Adrenal gland (tissue), 9 donors: ENCODE measurements at regions not wholly inside any gene's neighbourhood (a gene's known extent, or its start where the extent isn't known, plus 50 kb on each side); places are given as distances from the start of the nearest gene placed in this dataset.
"Not testable (repeated sequence)": the region's sequence is repeated elsewhere in the genome, so short reads cannot be mapped to it uniquely, and the experiment has no call there.

ENCODE experiments used
- DNase-seq, 7 donors: peaks; one replicate each; pipeline ENCODE4 v3.0.0-alpha.2; 2019 to 2020
- H3K27ac ChIP-seq, 5 donors: fragments of 200-600 bp; sonication (generic) in 4 of 5; 1 replicate in 3 of 5; 2 replicates in 2 of 5; pipeline versions ENCODE4 v1.5.1 to v1.8.0; 2016 to 2020; ENCODE audit warnings: mild to moderate bottlenecking in 1 of 5
- H3K27me3 ChIP-seq: fragments of 200-600 bp; 2 replicates; pipeline ENCODE4 v1.8.0; 2021
- H3K36me3 ChIP-seq, 2 donors: fragments of 200-600 bp; replicated peaks in 1 of 2; 1 replicate in 1 of 2; 2 replicates in 1 of 2; pipeline versions ENCODE4 v1.5.1 to v1.8.0; 2018 to 2022
- H3K4me1 ChIP-seq, 2 donors: fragments of 200-600 bp; replicated peaks in 1 of 2; 1 replicate in 1 of 2; 2 replicates in 1 of 2; pipeline versions ENCODE4 v1.5.1 to v1.8.0; 2018 to 2021
- H3K4me3 ChIP-seq, 4 donors: fragments of 200-600 bp; sonication (generic) in 3 of 4; one replicate each; pipeline ENCODE4 v1.5.1; 2016 to 2018
- H3K9me3 ChIP-seq, 3 donors: fragments of 200-600 bp; sonication (generic) in 1 of 3; replicated peaks in 1 of 3; 1 replicate in 2 of 3; 2 replicates in 1 of 3; pipeline versions ENCODE4 v1.5.1 to v1.8.0; 2016 to 2021
- POLR2A ChIP-seq, 2 donors: fragments of 450-650 bp; IDR thresholded peaks; one replicate each; pipeline ENCODE4 v1.6.1; 2017; ENCODE audit warnings: antibody characterized with exemption in 2 of 2, mild to moderate bottlenecking in 2 of 2, moderate library complexity in 1 of 2
- WGBS, 4 donors: extraction: QIAGEN DNeasy Blood & Tissue Kit in 2 of 4; methylation state at CpG; one replicate each; pipeline versions ENCODE4 v1.1.5 to v1.1.7; 2013 to 2017; 5-methylcytosine and 5-hydroxymethylcytosine counted together
- intact Hi-C, 2 donors: fragments of 100-400 bp; cut with DNase I; formaldehyde crosslinking; loops; one replicate each; pipeline versions ENCODE4 v1.14.1 to v1.15.0; 2022 to 2023
- TF ChIP-seq, protein P1 (sequence below), 6 experiments: fragments of 450-650 bp in 4 of 6; fragments of 200-600 bp in 2 of 6; sonication (generic) in 1 of 6; IDR thresholded peaks; 1 replicate in 5 of 6; 2 replicates in 1 of 6; pipeline versions ENCODE4 v1.5.1 to v1.8.0; 2016 to 2021; ENCODE audit warnings: antibody characterized with exemption in 6 of 6, mild to moderate bottlenecking in 2 of 6, moderate library complexity in 1 of 6
- donor health status: healthy with polysubstance abuse.
- donor health status: Bipolar disorder and iron deficiency.
- donor health status: DM: yes; HTN: yes; CAD: no.
- donor health status: DM: no; HTN: no; CAD: no.
- donor health status: DM: no; HTN: no; CAD: no.

DNA sequence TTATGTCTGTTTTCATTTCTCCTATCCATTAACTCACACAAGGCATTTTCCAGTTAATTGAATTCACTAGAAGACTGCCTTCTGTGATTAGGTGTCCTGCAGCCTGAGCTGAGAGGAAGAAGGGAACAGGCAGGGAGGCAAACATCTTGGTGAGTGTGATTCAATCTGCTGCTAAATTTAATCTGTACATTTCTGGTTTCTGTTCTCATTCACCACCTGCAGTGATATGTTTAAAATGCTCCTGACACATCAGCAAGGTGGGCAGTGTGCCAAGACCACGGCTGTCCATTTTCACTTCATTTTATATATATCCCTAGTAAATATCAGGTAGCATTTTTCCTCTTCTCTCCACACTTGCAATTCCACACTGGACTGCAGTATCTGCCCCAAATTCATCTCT, 416.5 kb downstream of the TMEM135 start:
- TF ChIP-seq, protein P1, sequence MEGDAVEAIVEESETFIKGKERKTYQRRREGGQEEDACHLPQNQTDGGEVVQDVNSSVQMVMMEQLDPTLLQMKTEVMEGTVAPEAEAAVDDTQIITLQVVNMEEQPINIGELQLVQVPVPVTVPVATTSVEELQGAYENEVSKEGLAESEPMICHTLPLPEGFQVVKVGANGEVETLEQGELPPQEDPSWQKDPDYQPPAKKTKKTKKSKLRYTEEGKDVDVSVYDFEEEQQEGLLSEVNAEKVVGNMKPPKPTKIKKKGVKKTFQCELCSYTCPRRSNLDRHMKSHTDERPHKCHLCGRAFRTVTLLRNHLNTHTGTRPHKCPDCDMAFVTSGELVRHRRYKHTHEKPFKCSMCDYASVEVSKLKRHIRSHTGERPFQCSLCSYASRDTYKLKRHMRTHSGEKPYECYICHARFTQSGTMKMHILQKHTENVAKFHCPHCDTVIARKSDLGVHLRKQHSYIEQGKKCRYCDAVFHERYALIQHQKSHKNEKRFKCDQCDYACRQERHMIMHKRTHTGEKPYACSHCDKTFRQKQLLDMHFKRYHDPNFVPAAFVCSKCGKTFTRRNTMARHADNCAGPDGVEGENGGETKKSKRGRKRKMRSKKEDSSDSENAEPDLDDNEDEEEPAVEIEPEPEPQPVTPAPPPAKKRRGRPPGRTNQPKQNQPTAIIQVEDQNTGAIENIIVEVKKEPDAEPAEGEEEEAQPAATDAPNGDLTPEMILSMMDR (IDR thresholded peaks at IDR 0.05): no peak
- intact Hi-C loops: no loop called here
- 7 to 15% (median 9%) methylated on average over 1 of the region's 1 CpG for WGBS, 4 donors

DNA sequence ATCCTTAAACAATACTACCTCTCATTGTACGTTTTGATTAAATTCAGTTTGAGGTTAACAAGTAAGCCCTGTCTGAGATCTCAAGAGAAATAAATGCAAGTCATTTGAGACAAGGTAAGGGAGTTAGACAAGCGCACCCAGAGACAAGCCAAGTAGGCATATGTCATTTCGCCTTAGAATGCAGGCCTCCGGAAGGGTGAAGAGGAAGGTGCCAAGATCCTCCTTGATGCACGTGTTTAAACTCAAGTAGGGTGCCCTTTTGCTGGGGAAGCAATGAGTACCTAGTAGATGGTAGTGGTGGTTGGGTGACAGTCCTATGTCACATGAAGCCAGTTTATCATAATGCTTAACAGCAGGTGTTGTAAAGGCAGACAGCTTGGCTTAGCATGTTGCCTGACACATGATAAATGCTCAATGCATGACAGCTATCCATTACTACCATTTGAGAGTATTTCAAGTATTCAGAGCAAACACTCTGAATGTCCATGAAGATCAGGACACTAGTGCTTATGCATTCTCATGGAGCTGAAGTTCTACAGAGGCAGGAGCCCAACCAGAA, 415.9 kb downstream of the TMEM135 start:
- no peaks in the 10 kb centered on the region for H3K4me1 ChIP-seq
- H3K27ac ChIP-seq: no peak overlapping the region
- no peaks in the 10 kb centered on the region for H3K9me3 ChIP-seq
- WGBS, 4 donors: 83 to 90% (median 88%) methylated on average over 5 of the region's 5 CpGs
- no peaks in the 10 kb centered on the region for H3K27me3 ChIP-seq
- intact Hi-C loops: no loop called here
- H3K36me3 ChIP-seq: no peaks in the 10 kb centered on the region
- no peak for DNase-seq
- H3K4me3 ChIP-seq: no peak overlapping the region
- TF ChIP-seq POLR2A (IDR thresholded peaks at IDR 0.05): no peak
- TF ChIP-seq, protein P1 (IDR thresholded peaks at IDR 0.05): no peak

More for the DNA sequence above, 416.5 kb downstream of the TMEM135 start:
- DNase-seq: no peak
- no peak overlapping the region for H3K27ac ChIP-seq
- H3K4me1 ChIP-seq: no peaks in the 10 kb centered on the region
- no peaks in the 10 kb centered on the region for H3K36me3 ChIP-seq
- no peaks in the 10 kb centered on the region for H3K27me3 ChIP-seq
- H3K9me3 ChIP-seq: no peaks in the 10 kb centered on the region
- H3K4me3 ChIP-seq: no peak overlapping the region

DNA sequence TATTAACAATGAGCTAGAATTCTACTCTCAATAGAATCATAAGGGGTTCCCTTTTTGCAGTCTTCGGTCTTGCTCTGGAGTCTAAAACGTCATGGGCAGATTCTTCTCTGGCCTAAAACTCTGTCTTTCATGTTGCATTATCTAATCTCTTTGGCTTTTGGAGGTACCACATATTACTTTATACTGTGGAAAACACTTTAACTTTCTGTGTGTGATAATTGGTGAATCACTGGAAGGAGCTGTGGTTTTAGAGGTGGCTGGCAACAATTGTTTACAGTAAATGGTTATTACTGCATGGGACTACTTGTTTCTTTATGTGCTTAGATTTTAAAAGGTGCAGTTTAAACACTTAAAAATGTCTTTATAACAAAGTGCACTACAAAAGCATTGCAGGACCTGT, 414.3 kb downstream of the TMEM135 start:
- DNase-seq, H3K36me3 ChIP-seq, H3K4me3 ChIP-seq, H3K9me3 ChIP-seq, intact Hi-C loops, H3K27ac ChIP-seq, H3K4me1 ChIP-seq, H3K27me3 ChIP-seq: not testable (repeated sequence)
- WGBS, 4 donors: 89 to 94% (median 92%) methylated on average over 2 of the region's 2 CpGs

DNA sequence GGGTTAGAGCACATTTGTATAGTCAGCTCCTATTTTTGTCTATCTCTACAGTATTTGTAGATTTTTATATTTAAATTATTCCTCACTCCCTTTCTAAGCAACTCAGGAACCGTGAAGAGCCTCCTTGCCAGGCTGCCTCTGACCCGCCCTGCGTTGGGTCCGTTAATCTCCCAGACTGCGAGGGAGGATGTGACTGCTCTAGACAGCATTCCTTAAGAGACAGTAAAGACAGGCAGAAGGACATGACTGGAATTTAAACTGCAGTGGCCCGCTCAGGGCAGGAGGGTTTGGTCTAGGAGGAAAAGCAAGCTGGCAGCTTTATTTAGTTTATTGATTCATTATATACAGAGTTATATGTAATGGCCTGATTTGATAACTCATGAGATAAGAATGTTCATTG, 413.7 kb downstream of the TMEM135 start:
- no peak overlapping the region for H3K4me3 ChIP-seq
- no peak for DNase-seq
- H3K27ac ChIP-seq: no peak overlapping the region
- intact Hi-C loops: no loop called here
- TF ChIP-seq, protein P1 (IDR thresholded peaks at IDR 0.05): no peak
- TF ChIP-seq POLR2A (IDR thresholded peaks at IDR 0.05): no peak
- 81 to 86% (median 84%) methylated on average over 6 of the region's 6 CpGs for WGBS, 4 donors
- H3K9me3 ChIP-seq: no peaks in the 10 kb centered on the region
- H3K4me1 ChIP-seq: no peaks in the 10 kb centered on the region
- no peaks in the 10 kb centered on the region for H3K27me3 ChIP-seq
- no peaks in the 10 kb centered on the region for H3K36me3 ChIP-seq

DNA sequence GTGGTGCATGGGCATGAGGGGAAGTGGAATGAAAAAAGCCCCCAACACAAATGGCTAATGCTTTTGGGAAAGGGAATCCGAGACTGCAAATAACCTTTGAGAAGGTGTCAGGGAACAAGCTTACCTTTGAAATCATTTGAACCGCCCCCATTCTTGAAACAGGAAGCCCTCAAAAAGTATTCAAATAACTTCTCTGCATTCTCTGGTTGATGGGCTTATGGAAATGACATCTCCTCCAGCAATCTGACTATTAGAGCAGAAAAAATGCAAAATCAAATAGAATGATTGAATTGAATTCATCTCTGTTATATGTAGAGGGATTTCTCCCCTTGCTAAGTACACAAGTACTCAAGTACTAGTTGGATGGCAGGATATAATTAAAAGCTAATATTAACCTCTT, 409.9 kb downstream of the TMEM135 start:
- Histone ChIP-seq H3K4me1 (no peaks in the 10 kb centered on the region), H3K36me3 (no peaks in the 10 kb centered on the region), H3K4me3 (no peak overlapping the region), H3K27ac (no peak overlapping the region), H3K27me3 (no peaks in the 10 kb centered on the region), H3K9me3 (no peaks in the 10 kb centered on the region)
- DNase-seq: no peak
- WGBS, 4 donors: 78 to 93% (median 87%) methylated on average over 2 of the region's 2 CpGs
- TF ChIP-seq, protein P1 (IDR thresholded peaks at IDR 0.05): no peak
- TF ChIP-seq POLR2A (IDR thresholded peaks at IDR 0.05): no peak
- intact Hi-C loops: no loop called here
